ENCODE measurements at regions not wholly inside any gene's neighbourhood (a gene's known extent, or its start where the extent isn't known, plus 50 kb on each side); places are given as distances from the start of the nearest gene placed in this dataset.

- TF ChIP-seq CTCF (IDR thresholded peaks at IDR 0.05): no peak
- TF ChIP-seq POLR2A (IDR thresholded peaks at IDR 0.05): no peak
- no peak for TF ChIP-seq EP300 (IDR thresholded peaks at IDR 0.05)
Measured at GRCh38 chr11:114889594-114890011, 211.3 kb downstream of the NXPE2 start.
